Midbrain (tissue), 1 donor: ENCODE measurements at regions not wholly inside any gene's neighbourhood (a gene's known extent, or its start where the extent isn't known, plus 50 kb on each side); places are given as distances from the start of the nearest gene placed in this dataset.
"Not testable (repeated sequence)": the region's sequence is repeated elsewhere in the genome, so short reads cannot be mapped to it uniquely, and the experiment has no call there.

Source experiments
- DNase-seq: peaks from one replicate; lab custom pipeline; 2025; lab: John Stamatoyannopoulos, UW

- no peak for DNase-seq
Observed at GRCh38 chr3:187536185-187536584, 134.0 kb downstream of the SST start.

- DNase-seq: no peak
Observed at GRCh38 chr3:187533797-187534196, 136.4 kb downstream of the SST start.

GRCh38 chr3:187531831-187532230, 138.4 kb downstream of the SST start:
- DNase-seq: no peak

- no peak for DNase-seq
Observed at GRCh38 chr3:187522890-187523289, 147.3 kb downstream of the SST start.

GRCh38 chr3:187522293-187522692, 147.9 kb downstream of the SST start:
- no peak for DNase-seq

- DNase-seq: no peak
Observed at GRCh38 chr3:187521546-187521945, 148.6 kb downstream of the SST start.

- DNase-seq: no peak
Observed at GRCh38 chr3:187520027-187520945, 149.9 kb downstream of the SST start.

- no peak for DNase-seq
Observed at GRCh38 chr3:187519428-187519890, 150.7 kb downstream of the SST start.

GRCh38 chr3:187518616-187519015, 150.4 kb downstream of the RTP4 start:
- DNase-seq: no peak

- no peak for DNase-seq
Observed at GRCh38 chr3:187518207-187518606, 150.0 kb downstream of the RTP4 start.

GRCh38 chr3:187516446-187517185, 148.4 kb downstream of the RTP4 start:
- no peak for DNase-seq

GRCh38 chr3:187507905-187508304, 139.7 kb downstream of the RTP4 start:
- no peak for DNase-seq

- DNase-seq: no peak
Observed at GRCh38 chr3:187507266-187507665, 139.1 kb downstream of the RTP4 start.

GRCh38 chr3:187504435-187504834, 136.2 kb downstream of the RTP4 start:
- no peak for DNase-seq

GRCh38 chr3:187498211-187498724, 130.1 kb downstream of the RTP4 start:
- DNase-seq: no peak

- no peak for DNase-seq
Observed at GRCh38 chr3:187497052-187497451, 128.9 kb downstream of the RTP4 start.

GRCh38 chr3:187494056-187494455, 125.9 kb downstream of the RTP4 start:
- not testable (repeated sequence) for DNase-seq

- no peak for DNase-seq
Observed at GRCh38 chr3:187491371-187491770, 123.2 kb downstream of the RTP4 start.

- no peak for DNase-seq
Observed at GRCh38 chr3:187490366-187490765, 122.2 kb downstream of the RTP4 start.

GRCh38 chr3:187484547-187485295, 116.5 kb downstream of the RTP4 start:
- DNase-seq: no peak

GRCh38 chr3:187481426-187481825, 113.2 kb downstream of the RTP4 start:
- no peak for DNase-seq

- DNase-seq: not testable (repeated sequence)
Observed at GRCh38 chr3:187475613-187476012, 107.4 kb downstream of the RTP4 start.
